Pancreas (tissue), 10 donors: ENCODE measurements at regions not wholly inside any gene's neighbourhood (a gene's known extent, or its start where the extent isn't known, plus 50 kb on each side); places are given as distances from the start of the nearest gene placed in this dataset.

Source experiments
- ATAC-seq, 4 donors: fragments of 200-7000 bp; cut with Tn5 transposase; one replicate each; pipeline versions ENCODE4 v1.8.0 to v1.9.1; 2020; ENCODE audit warnings: mild to moderate bottlenecking in 4 of 4, moderate library complexity in 4 of 4
- DNase-seq, 6 donors: peaks; one replicate each; pipeline ENCODE4 v3.0.0-alpha.2; 2020
- FAIRE-seq: peaks from 2 replicates; lab custom pipeline; 2012; peaks lifted over from hg19 to GRCh38; lab: Jason Lieb, UNC
- H3K27ac ChIP-seq, 4 donors: fragments of 200-600 bp; sonication (generic); 1 replicate in 3 of 4; 2 replicates in 1 of 4; pipeline versions ENCODE4 v1.5.0 to v1.8.0; 2020
- H3K27me3 ChIP-seq, 4 donors: fragments of 200-600 bp; one replicate each; pipeline ENCODE4 v1.8.0; 2021
- H3K36me3 ChIP-seq, 3 donors: fragments of 200-600 bp; sonication (generic) in 1 of 3; one replicate each; pipeline versions ENCODE4 v1.5.0 to v1.8.0; 2020 to 2021
- H3K4me1 ChIP-seq, 3 donors: fragments of 200-600 bp; one replicate each; pipeline ENCODE4 v1.8.0; 2021
- H3K4me3 ChIP-seq, 4 donors: fragments of 200-600 bp; sonication (generic) in 2 of 4; one replicate each; pipeline versions ENCODE4 v1.5.0 to v1.8.0; 2020 to 2021
- H3K9me3 ChIP-seq, 4 donors: fragments of 200-600 bp; one replicate each; pipeline ENCODE4 v1.8.0; 2021
- WGBS, 2 donors: extraction: QIAGEN DNeasy Blood & Tissue Kit; methylation state at CpG; one replicate each; pipeline ENCODE4 v1.1.7; 2013; 5-methylcytosine and 5-hydroxymethylcytosine counted together
- intact Hi-C, 3 donors: fragments of 100-400 bp; cut with DNase I; formaldehyde crosslinking; loops; one replicate each; pipeline versions ENCODE4 v1.11.1 to v1.14.2; 2022
- TF ChIP-seq, protein P1 (sequence below), 4 donors: fragments of 200-600 bp; sonication (generic) in 3 of 4; IDR thresholded peaks; one replicate each; pipeline versions ENCODE4 v1.5.0 to v1.8.0; 2021; ENCODE audit warnings: antibody characterized with exemption in 4 of 4
- donor health status: healthy with polysubstance abuse.
- donor health status: DM: no; HTN: no; CAD: no; lungs with moderate emphysema.
- donor health status: DM: no; HTN: no; CAD: no.
- donor health status: control.
- donor health status: control.
- donor health status: Bipolar disorder and iron deficiency.
- donor health status: DM: yes; HTN: yes; CAD: no.
- donor health status: DM: no; HTN: no; CAD: no.
- donor health status: DM: no; HTN: no; CAD: no.
- donor health status: DM: yes; HTN: yes; CAD: no.

DNA sequence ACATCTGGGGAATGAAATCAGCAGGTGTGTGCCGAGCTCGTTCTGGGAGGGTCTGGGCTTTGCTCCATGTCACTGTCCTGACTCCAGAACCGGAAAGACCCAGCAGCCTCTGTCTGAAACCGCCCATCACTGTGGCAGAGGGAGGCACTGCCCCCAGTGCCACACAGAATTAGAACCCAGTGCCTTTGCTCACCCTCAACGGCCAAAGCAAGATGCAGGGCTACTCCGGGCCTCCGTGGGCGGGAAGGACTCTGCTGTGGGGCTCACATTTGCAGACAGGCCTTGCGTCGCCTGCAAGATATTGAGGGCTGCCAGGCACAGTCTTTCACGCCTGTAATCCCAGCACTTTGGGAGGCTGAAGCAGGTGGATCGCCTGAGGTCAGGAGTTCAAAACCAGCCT, 219.2 kb upstream of the PPP2R2D start:
- 76 to 83% methylated on average over 12 of the region's 12 CpGs for WGBS, 2 donors
- Histone ChIP-seq H3K27me3 (no peaks in the 10 kb centered on the region), H3K27ac (no peak overlapping the region), H3K9me3 (no peaks in the 10 kb centered on the region), H3K4me3 (no peak overlapping the region), H3K4me1 (no peaks in the 10 kb centered on the region), H3K36me3 (no peaks in the 10 kb centered on the region)
- DNase-seq (peak in 1 of 6 donors; percentile 29), ATAC-seq (no peak), FAIRE-seq (no peak)
- TF ChIP-seq, protein P1, sequence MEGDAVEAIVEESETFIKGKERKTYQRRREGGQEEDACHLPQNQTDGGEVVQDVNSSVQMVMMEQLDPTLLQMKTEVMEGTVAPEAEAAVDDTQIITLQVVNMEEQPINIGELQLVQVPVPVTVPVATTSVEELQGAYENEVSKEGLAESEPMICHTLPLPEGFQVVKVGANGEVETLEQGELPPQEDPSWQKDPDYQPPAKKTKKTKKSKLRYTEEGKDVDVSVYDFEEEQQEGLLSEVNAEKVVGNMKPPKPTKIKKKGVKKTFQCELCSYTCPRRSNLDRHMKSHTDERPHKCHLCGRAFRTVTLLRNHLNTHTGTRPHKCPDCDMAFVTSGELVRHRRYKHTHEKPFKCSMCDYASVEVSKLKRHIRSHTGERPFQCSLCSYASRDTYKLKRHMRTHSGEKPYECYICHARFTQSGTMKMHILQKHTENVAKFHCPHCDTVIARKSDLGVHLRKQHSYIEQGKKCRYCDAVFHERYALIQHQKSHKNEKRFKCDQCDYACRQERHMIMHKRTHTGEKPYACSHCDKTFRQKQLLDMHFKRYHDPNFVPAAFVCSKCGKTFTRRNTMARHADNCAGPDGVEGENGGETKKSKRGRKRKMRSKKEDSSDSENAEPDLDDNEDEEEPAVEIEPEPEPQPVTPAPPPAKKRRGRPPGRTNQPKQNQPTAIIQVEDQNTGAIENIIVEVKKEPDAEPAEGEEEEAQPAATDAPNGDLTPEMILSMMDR (IDR thresholded peaks at IDR 0.05) = no peak
- intact Hi-C loops = no loop called here

DNA sequence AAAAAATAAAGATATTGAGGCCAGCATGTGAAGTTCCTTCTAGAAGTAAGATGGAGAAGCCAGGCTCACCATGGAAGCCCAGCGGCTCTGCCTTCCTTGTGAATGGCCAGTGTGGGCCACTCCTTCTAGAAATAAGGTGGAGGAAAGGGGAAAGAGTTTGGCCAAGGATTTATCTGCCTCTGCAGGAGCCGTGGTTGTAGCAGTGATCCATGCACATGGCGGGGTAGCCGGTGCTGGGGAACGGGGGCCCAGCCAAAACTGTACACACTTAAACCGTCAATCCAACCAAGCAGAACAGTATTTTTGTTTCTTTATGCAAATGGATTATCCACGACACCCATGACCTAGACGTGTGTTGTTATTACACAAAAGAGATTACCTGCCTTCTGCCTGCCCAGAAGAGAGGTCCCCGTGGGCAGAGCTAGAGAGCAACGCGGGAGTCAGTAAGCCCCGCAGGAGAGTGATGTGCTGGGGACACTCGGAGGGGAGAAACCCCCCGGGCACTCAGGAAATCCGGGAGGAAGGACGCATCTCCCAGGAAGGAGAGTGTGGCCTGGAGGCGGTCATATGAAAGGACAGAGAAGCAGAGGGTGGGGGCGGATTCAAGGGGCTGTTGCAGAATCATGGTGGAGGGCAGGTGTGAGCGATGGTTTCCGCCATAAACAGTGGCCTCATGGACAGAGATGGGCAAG, 218.4 kb upstream of the PPP2R2D start:
- H3K4me3 ChIP-seq = no peak overlapping the region
- H3K27me3 ChIP-seq = no peaks in the 10 kb centered on the region
- no peak overlapping the region for H3K27ac ChIP-seq
- no peaks in the 10 kb centered on the region for H3K4me1 ChIP-seq
- DNase-seq = peak in 1 of 6 donors; percentile 27
- no peak for FAIRE-seq
- ATAC-seq = no peak
- 79 to 87% methylated on average over 20 of the region's 20 CpGs for WGBS, 2 donors
- H3K9me3 ChIP-seq = no peaks in the 10 kb centered on the region
- H3K36me3 ChIP-seq = no peaks in the 10 kb centered on the region
- intact Hi-C loops = no loop called here
- TF ChIP-seq, protein P1 (IDR thresholded peaks at IDR 0.05) = no peak

DNA sequence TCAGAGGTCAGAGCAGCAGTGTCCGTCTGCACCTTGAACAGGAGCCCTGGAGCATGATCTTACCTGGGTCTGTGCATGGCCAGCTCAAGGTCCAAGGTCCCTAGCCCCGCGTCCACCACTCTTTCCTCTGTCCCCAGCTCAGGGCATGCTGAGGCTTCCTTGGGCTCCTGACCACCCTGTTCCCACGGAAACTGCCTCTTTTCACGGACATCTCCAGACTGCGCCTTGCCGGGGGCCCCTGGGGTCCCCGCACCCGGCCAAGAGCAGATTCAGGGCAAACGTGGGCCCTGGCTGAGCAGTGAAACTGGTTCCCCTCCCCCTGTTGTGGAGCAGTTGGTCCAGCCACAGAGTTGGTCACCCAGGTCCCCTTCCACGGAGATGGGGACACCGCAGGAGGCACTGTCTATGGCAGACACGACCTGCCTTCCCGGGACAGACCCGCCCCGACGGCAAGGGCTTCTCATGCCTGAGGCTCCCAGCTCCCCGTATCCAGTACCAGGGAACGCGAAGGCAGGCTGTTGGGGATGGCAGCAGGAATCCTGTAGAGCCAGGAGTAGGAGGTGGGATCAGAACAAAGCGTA, 217.4 kb upstream of the PPP2R2D start:
- H3K4me1 ChIP-seq = no peaks in the 10 kb centered on the region
- DNase-seq (peak in 1 of 6 donors; percentile 39), FAIRE-seq (no peak), ATAC-seq (no peak)
- 71 to 84% methylated on average over 21 of the region's 21 CpGs for WGBS, 2 donors
- TF ChIP-seq, protein P1 (IDR thresholded peaks at IDR 0.05) = no peak
- intact Hi-C loops = no loop called here
- no peaks in the 10 kb centered on the region for H3K27me3 ChIP-seq
- H3K9me3 ChIP-seq = no peaks in the 10 kb centered on the region
- no peaks in the 10 kb centered on the region for H3K36me3 ChIP-seq
- no peak overlapping the region for H3K4me3 ChIP-seq
- H3K27ac ChIP-seq = no peak overlapping the region

DNA sequence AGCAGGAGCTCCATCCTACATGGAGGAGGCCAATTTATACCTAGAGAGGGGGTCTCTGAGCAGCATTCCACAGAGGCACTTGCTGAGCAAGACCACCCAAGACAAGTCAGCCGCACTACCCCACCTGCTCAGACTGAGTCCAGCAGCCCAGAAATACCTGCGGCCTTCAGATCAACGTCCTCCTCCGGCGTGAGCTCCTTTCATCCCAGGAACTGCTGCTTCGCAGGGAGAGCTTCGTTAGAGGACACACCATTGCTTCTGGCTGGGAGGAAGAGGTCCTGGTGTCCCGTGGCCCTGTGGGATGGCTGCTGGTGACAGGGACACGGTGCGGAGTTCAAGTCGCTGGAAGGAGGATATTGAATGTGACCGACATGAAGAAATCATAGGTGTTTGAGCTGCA, 216.9 kb upstream of the PPP2R2D start:
- intact Hi-C loops = no loop called here
- no peak overlapping the region for H3K27ac ChIP-seq
- no peaks in the 10 kb centered on the region for H3K36me3 ChIP-seq
- WGBS, 2 donors = 73 to 85% methylated on average over 12 of the region's 12 CpGs
- no peak for DNase-seq
- TF ChIP-seq, protein P1 (IDR thresholded peaks at IDR 0.05) = no peak
- no peak for ATAC-seq
- no peaks in the 10 kb centered on the region for H3K9me3 ChIP-seq
- no peaks in the 10 kb centered on the region for H3K27me3 ChIP-seq
- H3K4me3 ChIP-seq = no peak overlapping the region
- no peak for FAIRE-seq
- H3K4me1 ChIP-seq = no peaks in the 10 kb centered on the region

DNA sequence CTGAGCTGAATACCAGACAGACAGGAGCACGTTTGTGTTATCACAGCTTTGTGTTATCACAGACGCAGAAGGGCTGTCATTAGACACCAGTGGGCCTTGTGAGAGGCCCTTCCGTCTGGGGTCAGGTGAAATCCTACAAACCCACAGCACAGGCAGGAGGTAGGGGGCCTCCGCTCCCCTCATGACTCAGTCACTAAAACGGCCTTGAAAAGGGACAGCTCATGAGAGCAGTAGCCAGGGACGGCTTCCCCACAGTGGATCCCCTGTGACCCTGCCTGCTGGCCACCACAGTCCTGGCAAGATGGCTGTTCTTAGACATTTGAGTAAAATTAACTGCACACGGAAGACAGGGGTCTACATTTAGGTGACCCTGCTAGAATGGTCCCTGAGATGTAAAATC, 215.8 kb upstream of the PPP2R2D start:
- no peaks in the 10 kb centered on the region for H3K27me3 ChIP-seq
- TF ChIP-seq, protein P1 (IDR thresholded peaks at IDR 0.05) = no peak
- H3K27ac ChIP-seq = no peak overlapping the region
- H3K4me3 ChIP-seq = no peak overlapping the region
- H3K4me1 ChIP-seq = no peaks in the 10 kb centered on the region
- DNase-seq (peak in 1 of 6 donors; percentile 18), FAIRE-seq (no peak), ATAC-seq (no peak)
- no peaks in the 10 kb centered on the region for H3K9me3 ChIP-seq
- H3K36me3 ChIP-seq = no peaks in the 10 kb centered on the region
- WGBS, 2 donors = 49 to 51% methylated on average over 7 of the region's 7 CpGs
- intact Hi-C loops = no loop called here
